H9 (cell line): ENCODE measurements at regions not wholly inside any gene's neighbourhood (a gene's known extent, or its start where the extent isn't known, plus 50 kb on each side); places are given as distances from the start of the nearest gene placed in this dataset.

Experiments used
- DNase-seq: peaks from one replicate; pipeline ENCODE4 v3.0.0-alpha.2; 2017
- H2AFZ ChIP-seq: one replicate; pipeline ENCODE4 v1.6.1; 2013; ENCODE audit warnings: mild to moderate bottlenecking, low read length, control low read depth, moderate library complexity
- H2AK5ac ChIP-seq: 2 replicates; pipeline ENCODE4 v1.6.1; 2013; ENCODE audit warnings: low read length, control low read depth, mixed read lengths; ENCODE audit not compliant: insufficient read length
- H2BK120ac ChIP-seq: one replicate; pipeline ENCODE4 v1.6.1; 2013; ENCODE audit warnings: low read depth, mild to moderate bottlenecking, low read length, control low read depth, inconsistent platforms; ENCODE audit not compliant: poor library complexity, severe bottlenecking
- H2BK12ac ChIP-seq: 2 replicates; pipeline ENCODE4 v1.6.1; 2013; ENCODE audit warnings: low read length, control low read depth, mixed read lengths, low read depth; ENCODE audit not compliant: insufficient read length
- H2BK15ac ChIP-seq: 2 replicates; pipeline ENCODE4 v1.6.1; 2013; ENCODE audit warnings: low read depth, low read length, control low read depth
- H2BK20ac ChIP-seq: one replicate; pipeline ENCODE4 v1.6.1; 2013; ENCODE audit warnings: low read depth, mild to moderate bottlenecking, low read length, control low read depth, inconsistent platforms; ENCODE audit not compliant: poor library complexity, severe bottlenecking
- H2BK5ac ChIP-seq: 2 replicates; pipeline ENCODE4 v1.6.1; 2013; ENCODE audit warnings: low read length, control low read depth, mixed read lengths; ENCODE audit not compliant: insufficient read length
- H3K14ac ChIP-seq: 2 replicates; pipeline ENCODE4 v1.6.1; 2013; ENCODE audit warnings: low read length, control low read depth; ENCODE audit not compliant: insufficient read depth
- H3K18ac ChIP-seq: 2 replicates; pipeline ENCODE4 v1.6.1; 2013; ENCODE audit warnings: low read depth, mild to moderate bottlenecking, mixed read lengths, low read length, control low read depth; ENCODE audit not compliant: insufficient read length
- H3K23ac ChIP-seq: 2 replicates; pipeline ENCODE4 v1.6.1; 2013; ENCODE audit warnings: low read length, control low read depth, mixed read lengths, low read depth; ENCODE audit not compliant: insufficient read length
- H3K23me2 ChIP-seq: 2 replicates; pipeline ENCODE4 v1.6.1; 2013; ENCODE audit warnings: low read depth, mild to moderate bottlenecking, mixed read lengths, low read length, control low read depth; ENCODE audit not compliant: insufficient read length, poor library complexity, severe bottlenecking
- H3K27ac ChIP-seq: 2 replicates; pipeline ENCODE4 v1.5.1; 2013; ENCODE audit warnings: low read length, control low read depth, mixed read lengths, low read depth; ENCODE audit not compliant: insufficient read length
- H3K27me3 ChIP-seq: 2 replicates; pipeline ENCODE4 v1.6.1; 2013; ENCODE audit warnings: low read length, control low read depth, inconsistent platforms; ENCODE audit not compliant: insufficient read depth
- H3K4ac ChIP-seq: 2 replicates; pipeline ENCODE4 v1.6.1; 2013; ENCODE audit warnings: low read depth, mild to moderate bottlenecking, control low read depth, inconsistent platforms, low read length, moderate library complexity
- H3K4me1 ChIP-seq: 2 replicates; pipeline ENCODE4 v1.6.1; 2013; ENCODE audit warnings: low read length, control low read depth, inconsistent platforms; ENCODE audit not compliant: insufficient read depth
- H3K4me2 ChIP-seq: 2 replicates; pipeline ENCODE4 v1.6.1; 2013; ENCODE audit warnings: low read length, control low read depth, mixed read lengths; ENCODE audit not compliant: insufficient read length, insufficient read depth
- H3K56ac ChIP-seq: 2 replicates; pipeline ENCODE4 v1.6.1; 2013; ENCODE audit warnings: low read depth, mild to moderate bottlenecking, mixed read lengths, low read length, control low read depth; ENCODE audit not compliant: insufficient read length
- H3K79me1 ChIP-seq: 2 replicates; pipeline ENCODE4 v1.6.1; 2013; ENCODE audit warnings: low read depth, mild to moderate bottlenecking, moderate library complexity, low read length, control low read depth, inconsistent platforms; ENCODE audit not compliant: insufficient read depth, poor library complexity, severe bottlenecking
- H3K79me2 ChIP-seq: 2 replicates; pipeline ENCODE4 v1.6.1; 2013; ENCODE audit warnings: low read length, control low read depth, inconsistent platforms; ENCODE audit not compliant: insufficient read depth
- H3K9ac ChIP-seq: 2 replicates; pipeline ENCODE4 v1.6.1; 2013; ENCODE audit warnings: low read length, control low read depth, mixed read lengths; ENCODE audit not compliant: insufficient read length; ENCODE audit errors: extremely low read depth
- H3K9me3 ChIP-seq: one replicate; pipeline ENCODE4 v1.6.1; 2013; ENCODE audit warnings: low read depth, low read length, inconsistent platforms; ENCODE audit not compliant: control insufficient read depth
- H3T11ph ChIP-seq: one replicate; pipeline ENCODE4 v1.6.1; 2013; ENCODE audit warnings: mild to moderate bottlenecking, low read length, control low read depth, inconsistent platforms
- H4K20me1 ChIP-seq: one replicate; pipeline ENCODE4 v1.6.1; 2013; ENCODE audit not compliant: control insufficient read depth, insufficient read length, insufficient read depth
- H4K5ac ChIP-seq: 2 replicates; pipeline ENCODE4 v1.6.1; 2013; ENCODE audit warnings: low read depth, mild to moderate bottlenecking, mixed read lengths, low read length, control low read depth; ENCODE audit not compliant: insufficient read length
- H4K8ac ChIP-seq: replicated peaks from 2 replicates; pipeline ENCODE4 v1.6.1; 2013; ENCODE audit warnings: low read length, control low read depth, mixed read lengths, low read depth; ENCODE audit not compliant: insufficient read length
- H4K91ac ChIP-seq: 2 replicates; pipeline ENCODE4 v1.6.1; 2013; ENCODE audit warnings: low read depth, mild to moderate bottlenecking, moderate library complexity, mixed read lengths, low read length, control low read depth; ENCODE audit not compliant: insufficient read length
- H3K27ac Mint-ChIP-seq, 3 experiments: 2 replicates in 2 of 3; 3 replicates in 1 of 3; pipeline ENCODE4 v1.8.0; 2020 to 2021; ENCODE audit warnings: mixed read lengths in 3 of 3, mild to moderate bottlenecking in 1 of 3, moderate library complexity in 1 of 3
- H3K27me3 Mint-ChIP-seq: 2 replicates; pipeline ENCODE4 v1.8.0; 2021; ENCODE audit warnings: low read depth, mild to moderate bottlenecking, moderate library complexity, mixed read lengths
- H3K36me3 Mint-ChIP-seq, 3 experiments: 2 replicates in 2 of 3; 3 replicates in 1 of 3; pipeline ENCODE4 v1.8.0; 2020 to 2021; ENCODE audit warnings: low read depth in 3 of 3, mixed read lengths in 3 of 3; ENCODE audit not compliant: insufficient read depth in 1 of 3
- H3K4me1 Mint-ChIP-seq, 2 experiments: 2 replicates each; pipeline ENCODE4 v1.8.0; 2020; ENCODE audit warnings: mixed read lengths in 2 of 2
- H3K4me3 Mint-ChIP-seq, 2 experiments: 2 replicates in 1 of 2; 3 replicates in 1 of 2; pipeline ENCODE4 v1.8.0; 2020 to 2021; ENCODE audit warnings: mild to moderate bottlenecking in 2 of 2, mixed read lengths in 2 of 2, moderate library complexity in 1 of 2
- H3K9me3 Mint-ChIP-seq, 2 experiments: 2 replicates in 1 of 2; 3 replicates in 1 of 2; pipeline ENCODE4 v1.8.0; 2020; ENCODE audit warnings: mild to moderate bottlenecking in 2 of 2, mixed read lengths in 2 of 2, moderate library complexity in 1 of 2
- whole genome bisulfite sequencing: extraction: QIAGEN DNeasy Blood & Tissue Kit; methylation state at CpG from one replicate; pipeline ENCODE4 v1.1.7; 2013; ENCODE audit warnings: missing lambda C conversion rate, low lambda C conversion rate, mixed read lengths; ENCODE audit not compliant: insufficient read length; ENCODE audit errors: extremely low coverage; 5-methylcytosine and 5-hydroxymethylcytosine counted together
- TF ChIP-seq, protein P1 (sequence below): fragments of 200-600 bp; sonication (generic); conservative IDR thresholded peaks from 3 replicates; pipeline ENCODE4 v1.8.0; 2021; ENCODE audit warnings: antibody characterized with exemption, mild to moderate bottlenecking

DNA sequence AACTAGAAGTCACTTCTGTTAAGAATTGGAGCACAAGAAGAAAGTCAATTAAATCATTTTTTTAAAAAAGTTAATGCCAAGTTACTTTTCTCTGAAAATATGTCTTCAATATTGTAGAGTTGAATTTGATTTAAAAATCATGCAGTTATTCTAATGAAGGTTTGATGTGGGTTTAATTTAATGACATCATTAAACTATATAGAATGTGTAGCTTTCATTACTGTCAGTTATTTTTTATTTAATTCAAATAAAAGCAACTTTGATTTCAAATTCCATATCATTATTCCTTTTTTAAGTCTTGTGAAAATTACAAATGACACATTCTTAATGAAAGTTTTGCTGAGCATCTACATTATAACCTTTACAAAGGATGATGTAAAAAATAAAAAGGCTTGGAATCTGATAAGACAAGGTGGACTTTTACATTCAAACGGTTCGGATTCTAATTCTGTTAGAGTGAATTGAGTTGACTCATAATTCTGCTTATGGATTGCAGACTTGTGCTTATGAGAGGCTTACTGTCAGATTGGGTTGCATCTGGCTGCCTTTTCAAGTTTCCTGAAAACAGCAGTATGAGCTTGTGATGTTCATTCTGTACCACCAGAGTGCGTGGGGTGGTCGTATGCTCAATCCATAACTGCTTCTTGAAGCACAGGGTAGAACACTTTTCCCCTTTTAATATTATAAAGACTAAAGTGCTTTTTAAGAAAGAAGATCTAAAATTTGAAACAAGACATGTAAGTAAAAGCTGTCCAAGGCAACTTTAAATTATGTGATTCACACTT lies 253.0 kb upstream of the ARRDC3 start:
- H3K4me2 ChIP-seq, result no peak overlapping the region
- no peak overlapping the region for H3K18ac ChIP-seq
- H3K9me3 Mint-ChIP-seq, result no peaks in the 10 kb centered on the region
- H3K56ac ChIP-seq, result no peak overlapping the region
- H2BK120ac ChIP-seq, result no peak overlapping the region
- H4K8ac ChIP-seq, result no peak overlapping the region
- H3K23ac ChIP-seq, result no peak overlapping the region
- no peak overlapping the region for H3K4ac ChIP-seq
- H3K4me1 ChIP-seq, result no peaks in the 10 kb centered on the region; the same call in 1 of the 2 replicates
- no peak overlapping the region for H3K9ac ChIP-seq
- no peaks in the 10 kb centered on the region for H3K27me3 Mint-ChIP-seq
- no peak overlapping the region for H3K27ac Mint-ChIP-seq
- H4K91ac ChIP-seq, result no peak overlapping the region
- H2BK12ac ChIP-seq, result no peak overlapping the region
- WGBS, result no CpG with 5 or more reads among the region's 4 CpGs
- no peaks in the 10 kb centered on the region for H3K9me3 ChIP-seq
- H2AFZ ChIP-seq, result no peak overlapping the region
- H2BK15ac ChIP-seq, result no peak overlapping the region
- no peak overlapping the region for H4K5ac ChIP-seq
- no peak overlapping the region for H3K4me3 Mint-ChIP-seq
- no peak overlapping the region for H2AK5ac ChIP-seq
- H3K27ac ChIP-seq, result no peak overlapping the region
- H3K4me1 Mint-ChIP-seq, result peaks cover 3 to 10% of the 10 kb centered on the region in 2 experiments; a peak in 3 of 4 replicates
- TF ChIP-seq, protein P1, sequence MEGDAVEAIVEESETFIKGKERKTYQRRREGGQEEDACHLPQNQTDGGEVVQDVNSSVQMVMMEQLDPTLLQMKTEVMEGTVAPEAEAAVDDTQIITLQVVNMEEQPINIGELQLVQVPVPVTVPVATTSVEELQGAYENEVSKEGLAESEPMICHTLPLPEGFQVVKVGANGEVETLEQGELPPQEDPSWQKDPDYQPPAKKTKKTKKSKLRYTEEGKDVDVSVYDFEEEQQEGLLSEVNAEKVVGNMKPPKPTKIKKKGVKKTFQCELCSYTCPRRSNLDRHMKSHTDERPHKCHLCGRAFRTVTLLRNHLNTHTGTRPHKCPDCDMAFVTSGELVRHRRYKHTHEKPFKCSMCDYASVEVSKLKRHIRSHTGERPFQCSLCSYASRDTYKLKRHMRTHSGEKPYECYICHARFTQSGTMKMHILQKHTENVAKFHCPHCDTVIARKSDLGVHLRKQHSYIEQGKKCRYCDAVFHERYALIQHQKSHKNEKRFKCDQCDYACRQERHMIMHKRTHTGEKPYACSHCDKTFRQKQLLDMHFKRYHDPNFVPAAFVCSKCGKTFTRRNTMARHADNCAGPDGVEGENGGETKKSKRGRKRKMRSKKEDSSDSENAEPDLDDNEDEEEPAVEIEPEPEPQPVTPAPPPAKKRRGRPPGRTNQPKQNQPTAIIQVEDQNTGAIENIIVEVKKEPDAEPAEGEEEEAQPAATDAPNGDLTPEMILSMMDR, result peak; percentile 45; the same call in 2 of the 3 replicates
- H3K36me3 Mint-ChIP-seq, result no peaks in the 10 kb centered on the region
- H3K14ac ChIP-seq, result no peak overlapping the region
- H4K20me1 ChIP-seq, result no peaks in the 10 kb centered on the region
- no peak for DNase-seq
- H2BK20ac ChIP-seq, result no peak overlapping the region
- H3K27me3 ChIP-seq, result no peaks in the 10 kb centered on the region
- H3K23me2 ChIP-seq, result no peaks in the 10 kb centered on the region
- H2BK5ac ChIP-seq, result no peak overlapping the region
- H3K79me1 ChIP-seq, result no peaks in the 10 kb centered on the region
- no peaks in the 10 kb centered on the region for H3K79me2 ChIP-seq
- H3T11ph ChIP-seq, result no peak overlapping the region
